ENCODE measurements at regions not wholly inside any gene's neighbourhood (a gene's known extent, or its start where the extent isn't known, plus 50 kb on each side); places are given as distances from the start of the nearest gene placed in this dataset.
A peak's percentile ranks its signal among the peaks of the same experiment; 100 is the strongest.

DNA sequence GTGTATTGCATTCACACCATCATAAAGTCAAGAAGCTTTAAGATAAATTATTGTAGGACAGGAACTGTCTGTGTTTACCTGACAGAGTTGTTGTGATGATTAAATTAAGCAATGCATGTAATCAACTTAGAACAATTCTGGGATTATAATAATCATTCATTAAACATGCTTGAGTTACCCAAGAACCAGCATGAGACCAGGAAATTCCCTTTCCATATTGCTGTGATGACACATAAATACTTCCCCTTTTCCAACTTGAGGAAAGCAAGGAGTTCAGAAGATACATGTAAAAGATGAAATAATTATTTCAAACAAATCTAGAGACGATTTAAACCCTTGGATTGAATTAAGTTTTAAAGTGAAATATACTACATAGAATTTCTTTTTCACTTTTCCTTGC is 404.4 kb downstream of the GJA1 start:
- no peak overlapping the region for H3K4me3 ChIP-seq (ENCODE audit: low read depth, low read length)
- TF ChIP-seq, protein P1, sequence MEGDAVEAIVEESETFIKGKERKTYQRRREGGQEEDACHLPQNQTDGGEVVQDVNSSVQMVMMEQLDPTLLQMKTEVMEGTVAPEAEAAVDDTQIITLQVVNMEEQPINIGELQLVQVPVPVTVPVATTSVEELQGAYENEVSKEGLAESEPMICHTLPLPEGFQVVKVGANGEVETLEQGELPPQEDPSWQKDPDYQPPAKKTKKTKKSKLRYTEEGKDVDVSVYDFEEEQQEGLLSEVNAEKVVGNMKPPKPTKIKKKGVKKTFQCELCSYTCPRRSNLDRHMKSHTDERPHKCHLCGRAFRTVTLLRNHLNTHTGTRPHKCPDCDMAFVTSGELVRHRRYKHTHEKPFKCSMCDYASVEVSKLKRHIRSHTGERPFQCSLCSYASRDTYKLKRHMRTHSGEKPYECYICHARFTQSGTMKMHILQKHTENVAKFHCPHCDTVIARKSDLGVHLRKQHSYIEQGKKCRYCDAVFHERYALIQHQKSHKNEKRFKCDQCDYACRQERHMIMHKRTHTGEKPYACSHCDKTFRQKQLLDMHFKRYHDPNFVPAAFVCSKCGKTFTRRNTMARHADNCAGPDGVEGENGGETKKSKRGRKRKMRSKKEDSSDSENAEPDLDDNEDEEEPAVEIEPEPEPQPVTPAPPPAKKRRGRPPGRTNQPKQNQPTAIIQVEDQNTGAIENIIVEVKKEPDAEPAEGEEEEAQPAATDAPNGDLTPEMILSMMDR (IDR thresholded peaks at IDR 0.05; ENCODE audit: borderline replicate concordance, insufficient read depth, low read depth, low read length) = no peak

- H3K4me3 ChIP-seq (ENCODE audit: low read depth, low read length) = no peak overlapping the region
These were observed 409.5 kb downstream of the GJA1 start for GRCh38 chr6:121844898-121845297.

DNA sequence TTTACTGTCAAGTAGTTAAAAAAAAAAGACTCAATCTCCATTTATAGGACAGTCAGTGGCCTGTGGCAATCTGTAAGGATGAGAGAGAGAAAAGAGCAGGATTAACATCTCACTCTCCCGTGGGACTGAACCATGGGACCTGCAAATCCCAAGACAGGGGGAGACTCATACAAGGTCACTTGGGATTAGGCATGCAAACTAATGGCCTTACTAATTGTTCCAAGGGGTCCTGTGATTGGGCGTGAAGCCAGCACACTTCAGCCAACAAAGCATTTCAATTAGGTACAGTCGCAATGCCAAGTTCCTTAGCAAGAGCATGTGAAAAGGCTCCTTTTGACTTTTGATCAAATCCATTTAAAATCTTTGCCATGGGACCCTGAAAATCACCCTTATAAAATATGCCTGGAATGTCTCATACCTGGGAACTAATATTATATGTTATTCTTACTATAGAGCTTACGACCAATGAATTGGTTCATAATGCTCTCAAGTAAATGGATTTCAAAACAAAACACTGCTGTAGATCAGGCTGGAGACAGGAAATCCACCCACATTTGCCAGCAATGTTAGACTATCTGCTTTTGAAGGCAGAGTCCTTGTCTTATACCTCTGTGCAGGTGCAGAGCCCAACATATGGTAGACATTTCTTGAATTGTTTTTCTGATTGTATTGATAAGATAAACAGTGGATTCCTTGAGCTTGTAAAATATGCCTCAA is 412.5 kb downstream of the GJA1 start:
- TF ChIP-seq, protein P1 (IDR thresholded peaks at IDR 0.05; ENCODE audit: borderline replicate concordance, insufficient read depth, low read depth, low read length) = no peak
- no peak overlapping the region for H3K4me3 ChIP-seq (ENCODE audit: low read depth, low read length)

More at GRCh38 chr6:121844898-121845297, 409.5 kb downstream of the GJA1 start:
- TF ChIP-seq, protein P1 (IDR thresholded peaks at IDR 0.05; ENCODE audit: borderline replicate concordance, insufficient read depth, low read depth, low read length) = no peak

DNA sequence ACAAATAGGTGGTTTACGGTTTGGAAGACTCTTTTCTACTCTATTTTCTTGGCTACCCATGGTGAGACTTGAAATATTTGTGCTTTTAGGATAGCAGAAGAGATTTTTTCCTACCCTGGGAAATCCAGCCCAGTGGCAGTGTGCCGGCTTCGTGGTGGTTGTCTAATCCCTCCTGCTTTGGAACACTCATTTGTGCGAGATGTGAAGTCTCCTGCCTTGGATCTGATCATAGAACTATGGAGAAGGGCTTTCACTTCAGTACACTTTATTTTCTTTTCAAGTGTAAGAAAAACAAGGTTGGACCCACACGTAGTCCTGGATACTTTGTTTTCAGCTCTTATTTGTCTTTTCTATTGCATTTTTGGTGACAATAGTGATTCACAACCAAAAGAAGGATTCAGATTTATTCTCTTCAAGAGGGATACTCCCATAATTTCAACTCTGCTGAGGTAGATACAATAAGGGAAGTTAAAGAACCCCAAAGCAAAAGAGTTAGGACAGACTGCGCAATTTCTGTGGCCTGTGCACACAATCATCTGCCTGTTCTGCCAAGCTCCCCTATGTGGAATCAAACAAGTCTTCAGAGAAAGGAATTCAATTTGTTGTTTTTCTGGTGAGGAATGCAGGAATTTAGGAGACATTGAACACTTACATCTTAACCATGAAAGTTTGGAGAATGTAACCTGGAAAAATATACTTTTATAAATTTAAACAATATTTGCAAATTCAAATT is 413.2 kb downstream of the GJA1 start:
- TF ChIP-seq, protein P1 (IDR thresholded peaks at IDR 0.05; ENCODE audit: borderline replicate concordance, insufficient read depth, low read depth, low read length) = no peak
- H3K4me3 ChIP-seq (ENCODE audit: low read depth, low read length) = no peak overlapping the region

- no peak overlapping the region for H3K4me3 ChIP-seq (ENCODE audit: low read depth, low read length)
- TF ChIP-seq, protein P1 (IDR thresholded peaks at IDR 0.05; ENCODE audit: borderline replicate concordance, insufficient read depth, low read depth, low read length) = peak; percentile 55; the same call in 1 of the 2 replicates
These were observed 414.0 kb downstream of the GJA1 start for GRCh38 chr6:121849477-121849876.

DNA sequence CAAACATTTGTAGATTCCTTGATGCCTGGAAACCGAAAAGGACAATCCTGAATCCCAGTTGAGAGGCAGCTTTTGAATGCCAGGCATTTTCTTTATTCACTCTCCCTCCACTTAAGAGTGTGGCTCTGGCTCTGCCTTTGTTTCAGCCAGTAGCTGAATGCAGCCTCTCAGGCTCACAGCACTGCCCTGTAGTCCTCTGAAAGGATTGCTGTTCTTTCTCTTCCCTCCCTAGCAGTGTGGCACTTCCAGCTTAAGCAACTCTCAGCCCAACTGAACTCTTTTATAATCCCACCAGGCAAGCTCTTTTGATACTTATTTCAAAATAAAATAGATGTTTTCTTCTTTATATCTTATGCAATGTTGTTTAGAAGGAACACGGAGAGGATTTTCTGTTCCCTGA is 415.6 kb downstream of the GJA1 start:
- TF ChIP-seq, protein P1 (IDR thresholded peaks at IDR 0.05; ENCODE audit: borderline replicate concordance, insufficient read depth, low read depth, low read length) = no peak
- H3K4me3 ChIP-seq (ENCODE audit: low read depth, low read length) = no peak overlapping the region

- H3K4me3 ChIP-seq (ENCODE audit: low read depth, low read length) = no peak overlapping the region
- TF ChIP-seq, protein P1 (IDR thresholded peaks at IDR 0.05; ENCODE audit: borderline replicate concordance, insufficient read depth, low read depth, low read length) = no peak
These were observed 418.2 kb downstream of the GJA1 start for GRCh38 chr6:121853686-121854085.
